IPS-18c (cell line): ENCODE measurements at regions not wholly inside any gene's neighbourhood (a gene's known extent, or its start where the extent isn't known, plus 50 kb on each side); places are given as distances from the start of the nearest gene placed in this dataset.

ENCODE experiments used
- H3K4me3 ChIP-seq: 2 replicates; pipeline ENCODE4 v1.7.0; 2013; ENCODE audit warnings: low read depth, mild to moderate bottlenecking, low read length, moderate library complexity; ENCODE audit not compliant: insufficient read depth
- H3K9me3 ChIP-seq: one replicate; pipeline ENCODE4 v1.6.1; 2013; ENCODE audit warnings: mild to moderate bottlenecking, low read length, moderate library complexity; ENCODE audit not compliant: control insufficient read depth, insufficient read depth

DNA sequence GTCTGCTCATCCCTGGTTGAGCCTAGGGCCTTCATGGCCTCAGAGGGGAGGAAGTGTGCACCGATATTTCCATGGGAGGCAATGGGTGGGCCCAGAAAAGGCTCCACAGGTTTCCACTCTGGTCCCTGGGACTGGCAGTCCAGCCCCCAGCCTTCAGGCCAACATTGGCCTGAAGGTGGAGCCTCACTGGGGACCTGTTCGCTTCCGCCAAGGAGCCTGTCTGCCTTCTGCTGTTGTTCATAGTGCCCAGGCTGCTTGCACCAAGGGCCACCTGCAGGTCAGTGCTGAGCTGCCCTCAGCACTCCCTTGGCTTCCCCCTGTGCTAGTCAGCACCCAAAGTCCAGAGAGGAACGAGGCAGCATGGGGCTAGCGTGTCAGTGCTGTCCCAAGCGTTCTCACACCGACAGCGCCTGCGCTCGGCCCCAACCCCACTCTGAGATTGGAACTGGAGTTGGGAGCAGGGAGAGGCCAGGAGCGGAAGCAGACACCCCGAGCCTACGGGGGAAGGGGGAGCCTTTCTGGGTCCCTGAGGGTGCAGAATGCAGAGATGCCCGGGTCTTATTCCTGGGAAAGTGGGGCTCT is 720.7 kb downstream of the PCDH18 start:
- no peak overlapping the region; the same call in 1 of the 2 replicates for H3K4me3 ChIP-seq

GRCh38 chr4:136810626-136811025 is 721.7 kb downstream of the PCDH18 start:
- H3K4me3 ChIP-seq, result no peak overlapping the region
- H3K9me3 ChIP-seq, result no peaks in the 10 kb centered on the region

More for the DNA sequence above, 720.7 kb downstream of the PCDH18 start:
- no peaks in the 10 kb centered on the region for H3K9me3 ChIP-seq

- Histone ChIP-seq H3K9me3 (no peaks in the 10 kb centered on the region), H3K4me3 (no peak overlapping the region)
Measured at GRCh38 chr4:136806844-136807243, 725.5 kb downstream of the PCDH18 start.

DNA sequence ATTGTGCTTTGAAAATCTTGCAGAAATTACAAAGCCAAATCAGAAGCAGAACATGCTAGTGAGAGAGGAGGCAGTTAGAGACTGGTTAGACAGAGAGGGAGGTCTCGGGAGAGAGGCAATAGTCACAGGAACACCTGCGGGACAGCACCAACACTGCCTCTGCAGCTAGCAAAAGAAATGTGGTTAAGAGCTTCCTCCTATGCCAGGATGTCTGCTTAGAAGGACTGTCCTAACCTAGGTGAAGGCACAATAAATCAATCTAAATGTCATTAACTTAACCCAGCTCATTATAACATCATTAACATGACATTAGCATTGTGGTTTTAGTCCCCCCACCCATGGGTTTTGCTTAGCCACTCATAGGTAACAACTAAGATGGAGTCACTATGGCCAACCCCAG is 726.7 kb downstream of the PCDH18 start:
- H3K9me3 ChIP-seq, result no peaks in the 10 kb centered on the region
- H3K4me3 ChIP-seq, result no peak overlapping the region

GRCh38 chr4:136803433-136803832 is 728.9 kb downstream of the PCDH18 start:
- Histone ChIP-seq H3K9me3 (no peaks in the 10 kb centered on the region), H3K4me3 (no peak overlapping the region)

DNA sequence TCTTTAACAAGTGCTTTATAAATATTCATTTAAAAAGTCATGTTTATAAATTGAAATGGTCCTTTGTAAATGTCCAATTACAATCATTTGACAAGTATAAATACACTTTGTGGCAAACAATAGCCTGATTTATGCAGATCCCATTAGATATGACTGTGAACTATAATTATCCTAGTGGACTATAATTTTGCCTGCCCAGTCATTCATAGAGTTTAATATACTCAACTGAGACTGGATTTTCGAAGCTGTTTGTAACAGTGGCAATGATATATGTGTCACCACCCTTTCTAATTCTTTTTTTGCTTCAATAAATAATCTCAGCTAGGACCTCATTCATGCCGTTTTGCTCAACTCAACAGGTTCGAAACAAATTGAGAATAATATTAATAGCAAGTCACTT is 732.0 kb downstream of the PCDH18 start:
- H3K9me3 ChIP-seq, result no peaks in the 10 kb centered on the region

GRCh38 chr4:136796953-136797352 is 735.3 kb downstream of the PCDH18 start:
- no peaks in the 10 kb centered on the region for H3K9me3 ChIP-seq
- H3K4me3 ChIP-seq, result no peak overlapping the region

More for the DNA sequence above, 732.0 kb downstream of the PCDH18 start:
- H3K4me3 ChIP-seq, result no peak overlapping the region

- H3K9me3 ChIP-seq, result no peaks in the 10 kb centered on the region
- H3K4me3 ChIP-seq, result no peak overlapping the region
Measured at GRCh38 chr4:136793848-136794247, 738.4 kb downstream of the PCDH18 start.

DNA sequence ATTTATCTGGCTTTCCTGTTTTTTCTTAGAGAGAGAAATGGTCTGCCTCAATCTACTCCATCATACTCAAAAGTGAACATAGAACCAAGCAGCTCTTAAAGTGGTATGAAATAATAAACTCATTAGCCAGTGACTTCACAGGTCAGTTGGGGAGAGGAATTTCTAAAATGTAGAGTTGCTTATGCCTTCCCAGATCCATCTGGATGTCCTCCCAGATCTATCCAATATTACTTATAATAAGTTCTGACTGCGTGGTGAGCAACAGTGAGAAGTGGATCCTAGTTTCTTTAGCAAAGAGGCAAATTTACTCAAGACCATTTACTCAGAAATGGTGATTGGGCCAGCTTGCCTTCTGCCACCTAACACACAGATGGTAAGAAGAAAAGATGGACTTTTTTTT is 748.0 kb downstream of the PCDH18 start:
- Histone ChIP-seq H3K4me3 (no peak overlapping the region), H3K9me3 (no peaks in the 10 kb centered on the region)

- Histone ChIP-seq H3K9me3 (no peaks in the 10 kb centered on the region), H3K4me3 (no peak overlapping the region)
Measured at GRCh38 chr4:136769717-136770116, 762.6 kb downstream of the PCDH18 start.

- H3K4me3 ChIP-seq, result no peak overlapping the region
- no peaks in the 10 kb centered on the region for H3K9me3 ChIP-seq
Measured at GRCh38 chr4:136768925-136769275, 763.4 kb downstream of the PCDH18 start.

DNA sequence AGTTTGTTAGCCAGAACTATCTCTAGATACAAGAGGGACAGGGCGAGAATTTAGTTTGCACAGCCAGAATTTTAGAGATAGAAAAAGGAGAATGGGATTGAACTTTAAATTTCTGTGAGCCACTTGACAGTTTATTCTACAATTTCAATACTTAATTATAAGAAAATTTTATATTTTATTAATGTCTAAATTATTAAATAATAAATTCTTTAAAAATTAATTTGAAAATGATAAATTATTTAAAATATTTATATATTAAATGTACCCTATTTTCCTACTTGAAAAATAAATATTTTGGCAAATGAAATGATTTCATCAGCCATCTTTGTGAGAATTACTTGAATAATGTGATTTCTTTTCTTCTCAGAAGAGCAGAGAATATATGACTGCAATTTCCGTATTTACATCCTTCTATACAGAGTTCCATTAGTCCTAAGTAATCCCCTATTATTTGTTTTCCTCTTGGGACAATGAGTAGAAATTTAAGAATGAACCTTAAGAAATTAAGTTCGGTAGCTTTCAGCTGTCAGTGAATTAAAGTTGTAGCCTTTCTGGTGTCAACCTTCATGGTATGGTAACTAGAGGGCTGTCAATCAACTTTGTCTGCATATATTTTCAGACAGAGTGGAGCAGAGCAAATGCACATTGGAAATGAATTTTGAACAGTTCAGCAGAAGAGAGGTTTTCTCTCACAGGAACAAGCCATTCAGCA is 763.9 kb downstream of the PCDH18 start:
- Histone ChIP-seq H3K9me3 (no peaks in the 10 kb centered on the region), H3K4me3 (no peak overlapping the region)

DNA sequence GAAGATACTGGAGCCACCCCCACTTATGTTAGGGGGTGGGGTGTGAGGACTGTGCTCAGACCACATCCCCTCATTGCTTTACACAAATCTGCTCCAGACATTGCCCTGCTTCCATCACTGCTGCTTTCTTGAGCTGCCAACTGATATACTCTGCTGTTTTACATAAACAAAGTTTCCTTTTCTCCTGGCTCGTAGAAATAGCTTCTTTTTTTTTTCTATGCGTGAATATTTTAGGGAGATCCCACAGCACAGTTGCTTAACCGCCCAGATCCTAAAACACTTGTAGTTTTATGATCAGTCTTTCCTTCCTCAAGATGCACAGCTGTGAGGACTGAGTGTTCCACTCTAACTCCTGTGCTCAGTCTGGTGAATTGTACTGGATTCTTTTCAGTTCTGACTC is 768.4 kb downstream of the PCDH18 start:
- H3K9me3 ChIP-seq, result no peaks in the 10 kb centered on the region
- H3K4me3 ChIP-seq, result no peak overlapping the region

- no peak overlapping the region for H3K4me3 ChIP-seq
Measured at GRCh38 chr4:136755531-136755916, 776.8 kb downstream of the PCDH18 start.

DNA sequence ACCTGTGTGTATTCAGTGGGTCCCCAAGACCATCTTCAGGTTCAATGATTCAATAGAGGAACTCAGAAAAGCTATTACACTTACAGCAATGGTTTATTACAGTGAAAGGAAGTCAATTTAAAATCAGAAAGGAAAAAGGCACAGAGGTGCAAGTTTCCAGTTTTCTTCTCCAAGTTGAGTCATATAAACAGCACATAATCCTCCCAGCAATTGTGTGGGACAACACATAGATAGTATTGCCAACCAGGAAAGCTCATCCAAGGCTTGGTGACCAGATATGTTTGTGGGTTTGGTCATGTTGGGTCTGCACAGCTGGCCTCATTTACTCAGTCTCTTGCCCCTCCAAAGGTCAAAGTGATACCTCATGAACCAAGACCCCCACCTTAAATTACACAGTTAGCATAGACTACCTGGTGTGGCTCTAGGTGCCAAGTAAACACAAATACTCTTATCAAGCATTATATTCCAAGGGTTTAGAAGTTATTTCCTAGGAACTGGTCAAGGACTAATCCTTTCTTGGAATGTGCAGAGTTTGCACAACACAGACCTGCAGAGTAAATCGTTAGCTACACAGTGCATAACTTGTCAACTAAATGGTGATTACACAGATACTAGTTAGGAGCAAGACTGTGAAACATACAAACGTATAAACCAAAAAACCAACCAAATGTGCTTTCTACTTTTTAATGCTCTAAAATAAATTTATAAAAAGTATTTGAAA is 777.3 kb downstream of the PCDH18 start:
- H3K9me3 ChIP-seq, result no peaks in the 10 kb centered on the region
- no peak overlapping the region for H3K4me3 ChIP-seq

More at GRCh38 chr4:136755531-136755916, 776.8 kb downstream of the PCDH18 start:
- no peaks in the 10 kb centered on the region for H3K9me3 ChIP-seq

- no peak overlapping the region for H3K4me3 ChIP-seq
- no peaks in the 10 kb centered on the region for H3K9me3 ChIP-seq
Measured at GRCh38 chr4:136751556-136751955, 780.7 kb downstream of the PCDH18 start.

GRCh38 chr4:136750897-136751296 is 781.4 kb downstream of the PCDH18 start:
- Histone ChIP-seq H3K4me3 (no peak overlapping the region), H3K9me3 (no peaks in the 10 kb centered on the region)

- Histone ChIP-seq H3K9me3 (no peaks in the 10 kb centered on the region), H3K4me3 (no peak overlapping the region)
Measured at GRCh38 chr4:136749989-136750388, 782.3 kb downstream of the PCDH18 start.
